Keratinocyte (primary cell): ENCODE measurements at regions not wholly inside any gene's neighbourhood (a gene's known extent, or its start where the extent isn't known, plus 50 kb on each side); places are given as distances from the start of the nearest gene placed in this dataset.

Experiments used
- DNase-seq: peaks from one replicate; pipeline ENCODE4 v3.0.0-alpha.2; 2011; ENCODE audit warnings: low read depth, missing footprints, low spot score
- FAIRE-seq: peaks from 2 replicates; lab custom pipeline; 2011; peaks lifted over from hg19 to GRCh38; lab: Jason Lieb, UNC
- H2AFZ ChIP-seq: 2 replicates; pipeline ENCODE4 v1.6.0; 2012; ENCODE audit warnings: low read length, control low read depth, inconsistent platforms; ENCODE audit not compliant: control insufficient read depth
- H3K27ac ChIP-seq: 2 replicates; pipeline ENCODE4 v1.5.1; 2011; ENCODE audit warnings: low read length; ENCODE audit not compliant: control insufficient read depth, insufficient read depth
- H3K27me3 ChIP-seq: 3 replicates; pipeline ENCODE4 v1.6.0; 2011; ENCODE audit warnings: low read length; ENCODE audit not compliant: control insufficient read depth, insufficient read depth; ENCODE audit errors: extremely low read depth
- H3K36me3 ChIP-seq, 2 experiments: 2 replicates in 1 of 2; 3 replicates in 1 of 2; pipeline ENCODE4 v1.5.1; 2011; ENCODE audit warnings: low read length in 2 of 2, mild to moderate bottlenecking in 1 of 2; ENCODE audit not compliant: control insufficient read depth in 2 of 2, insufficient read depth in 2 of 2; ENCODE audit errors: extremely low read depth in 1 of 2
- H3K4me1 ChIP-seq: 3 replicates; pipeline ENCODE4 v1.5.1; 2011; ENCODE audit warnings: low read length; ENCODE audit not compliant: control insufficient read depth, insufficient read depth; ENCODE audit errors: extremely low read depth
- H3K4me2 ChIP-seq: 3 replicates; pipeline ENCODE4 v1.6.0; 2011; ENCODE audit warnings: low read depth, low read length; ENCODE audit not compliant: control insufficient read depth, insufficient read depth; ENCODE audit errors: extremely low read depth
- H3K4me3 ChIP-seq, 3 experiments: fragments of 200-600 bp in 1 of 3; sonication (generic) in 1 of 3; 2 replicates in 2 of 3; 3 replicates in 1 of 3; pipeline ENCODE4 v1.5.1; 2011 to 2016; ENCODE audit warnings: low read length in 3 of 3, mild to moderate bottlenecking in 3 of 3, control low read depth in 2 of 3, inconsistent platforms in 1 of 3, low read depth in 1 of 3, mixed read lengths in 1 of 3, mixed run types in 1 of 3, moderate library complexity in 1 of 3; ENCODE audit not compliant: control insufficient read depth in 2 of 3, insufficient read depth in 2 of 3; ENCODE audit errors: extremely low read depth in 1 of 3
- H3K79me2 ChIP-seq: 2 replicates; pipeline ENCODE4 v1.6.0; 2012; ENCODE audit warnings: low read length; ENCODE audit not compliant: control insufficient read depth, insufficient read depth
- H3K9ac ChIP-seq: 3 replicates; pipeline ENCODE4 v1.6.0; 2011; ENCODE audit warnings: low read length; ENCODE audit not compliant: control insufficient read depth, insufficient read depth; ENCODE audit errors: extremely low read depth
- H3K9me1 ChIP-seq: 3 replicates; pipeline ENCODE4 v1.6.0; 2011; ENCODE audit warnings: low read length; ENCODE audit not compliant: control insufficient read depth, insufficient read depth; ENCODE audit errors: extremely low read depth
- H3K9me3 ChIP-seq: 2 replicates; pipeline ENCODE4 v1.5.1; 2012; ENCODE audit warnings: low read depth, low read length; ENCODE audit not compliant: control insufficient read depth
- H4K20me1 ChIP-seq: 3 replicates; pipeline ENCODE4 v1.6.0; 2011; ENCODE audit warnings: low read length; ENCODE audit not compliant: control insufficient read depth, insufficient read depth; ENCODE audit errors: extremely low read depth
- EZH2 ChIP-seq: IDR thresholded peaks from one replicate; pipeline ENCODE4 v1.6.1; 2012; ENCODE audit warnings: inconsistent platforms, mild to moderate bottlenecking, low read length, moderate library complexity
- dilution Hi-C: fragments of 300-500 bp; cut with MboI; formaldehyde crosslinking; loops from one replicate; pipeline ENCODE4 v1.7.0; 2020; ENCODE audit warnings: low sequenced_read_pairs; ENCODE audit not compliant: extremely low pct_ligation_motif_present
- TF ChIP-seq, protein P1 (sequence below), 3 experiments: IDR thresholded peaks in 1 of 3; conservative IDR thresholded peaks in 1 of 3; optimal IDR thresholded peaks in 1 of 3; 2 replicates in 2 of 3; 3 replicates in 1 of 3; pipeline versions ENCODE3 to v1.5.1; 2011; ENCODE audit warnings: low read length in 3 of 3, mild to moderate bottlenecking in 3 of 3, moderate library complexity in 2 of 3, control low read depth in 1 of 3, inconsistent platforms in 1 of 3; ENCODE audit not compliant: insufficient read depth in 2 of 3; ENCODE audit errors: extremely low read depth in 1 of 3

DNA sequence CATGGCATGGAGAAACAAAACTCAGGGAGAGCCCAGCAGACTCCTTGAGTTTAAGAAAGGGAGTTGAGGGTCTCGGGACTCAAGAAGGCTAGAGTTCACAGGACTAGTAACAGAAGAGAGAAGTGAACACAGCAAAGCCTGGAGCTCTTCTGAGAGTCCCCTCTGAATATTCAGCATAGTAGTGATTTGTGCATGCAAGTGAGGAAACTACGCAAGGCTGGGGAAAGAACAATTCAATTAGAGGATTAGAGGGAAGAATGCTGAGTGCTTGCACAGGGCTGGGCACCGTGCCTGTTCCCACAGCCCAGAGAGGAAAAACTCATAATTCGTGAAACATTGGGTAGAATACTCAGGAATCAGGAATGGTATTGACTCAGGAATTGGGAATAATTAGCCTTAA is 540.0 kb upstream of the SALL1 start:
- no peak overlapping the region for H3K27ac ChIP-seq
- H4K20me1 ChIP-seq, result no peaks in the 10 kb centered on the region
- no peak overlapping the region for H3K9ac ChIP-seq
- H3K27me3 ChIP-seq, result no peaks in the 10 kb centered on the region
- H3K4me2 ChIP-seq, result no peak overlapping the region
- H3K36me3 ChIP-seq, result no peaks in the 10 kb centered on the region
- DNase-seq (no peak), FAIRE-seq (no peak)
- no peaks in the 10 kb centered on the region for H3K9me3 ChIP-seq
- TF ChIP-seq, protein P1, sequence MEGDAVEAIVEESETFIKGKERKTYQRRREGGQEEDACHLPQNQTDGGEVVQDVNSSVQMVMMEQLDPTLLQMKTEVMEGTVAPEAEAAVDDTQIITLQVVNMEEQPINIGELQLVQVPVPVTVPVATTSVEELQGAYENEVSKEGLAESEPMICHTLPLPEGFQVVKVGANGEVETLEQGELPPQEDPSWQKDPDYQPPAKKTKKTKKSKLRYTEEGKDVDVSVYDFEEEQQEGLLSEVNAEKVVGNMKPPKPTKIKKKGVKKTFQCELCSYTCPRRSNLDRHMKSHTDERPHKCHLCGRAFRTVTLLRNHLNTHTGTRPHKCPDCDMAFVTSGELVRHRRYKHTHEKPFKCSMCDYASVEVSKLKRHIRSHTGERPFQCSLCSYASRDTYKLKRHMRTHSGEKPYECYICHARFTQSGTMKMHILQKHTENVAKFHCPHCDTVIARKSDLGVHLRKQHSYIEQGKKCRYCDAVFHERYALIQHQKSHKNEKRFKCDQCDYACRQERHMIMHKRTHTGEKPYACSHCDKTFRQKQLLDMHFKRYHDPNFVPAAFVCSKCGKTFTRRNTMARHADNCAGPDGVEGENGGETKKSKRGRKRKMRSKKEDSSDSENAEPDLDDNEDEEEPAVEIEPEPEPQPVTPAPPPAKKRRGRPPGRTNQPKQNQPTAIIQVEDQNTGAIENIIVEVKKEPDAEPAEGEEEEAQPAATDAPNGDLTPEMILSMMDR (optimal IDR thresholded peaks at IDR 0.05 in 1 of 3, IDR thresholded peaks at IDR 0.05 in 1 of 3, conservative IDR thresholded peaks at IDR 0.05 in 1 of 3; ENCODE audit: extremely low read depth in 1 of 3, insufficient read depth in 2 of 3, low read length in 3 of 3), result no peak
- H3K4me1 ChIP-seq, result no peaks in the 10 kb centered on the region
- no peak overlapping the region for H2AFZ ChIP-seq
- dilution Hi-C loops, result no loop called here
- H3K9me1 ChIP-seq, result no peaks in the 10 kb centered on the region
- H3K4me3 ChIP-seq, result no peak overlapping the region
- no peaks in the 10 kb centered on the region for H3K79me2 ChIP-seq

DNA sequence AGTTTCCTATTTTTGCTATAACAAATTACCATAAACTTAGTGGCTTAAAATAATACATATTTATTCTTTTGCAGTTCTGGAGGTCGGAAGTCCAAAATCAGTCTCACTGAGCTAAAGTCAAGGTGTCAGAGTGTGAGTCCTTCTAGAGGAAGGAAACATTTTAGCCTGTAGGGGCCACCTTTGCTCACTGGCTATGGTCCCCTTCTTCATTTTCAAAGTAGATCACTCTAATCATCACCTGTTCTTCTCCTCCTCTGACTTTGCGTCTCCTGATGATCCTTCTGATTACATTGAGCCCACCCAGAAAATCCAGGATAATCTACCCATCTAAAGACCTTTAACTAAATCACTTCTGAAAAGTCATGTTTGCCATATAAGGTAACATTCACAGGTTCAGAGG is 534.4 kb upstream of the SALL1 start:
- no peaks in the 10 kb centered on the region for H4K20me1 ChIP-seq
- no peaks in the 10 kb centered on the region for H3K36me3 ChIP-seq
- H3K27me3 ChIP-seq, result no peaks in the 10 kb centered on the region
- H3K27ac ChIP-seq, result no peak overlapping the region
- no peaks in the 10 kb centered on the region for H3K9me3 ChIP-seq
- dilution Hi-C loops, result no loop called here
- H3K9ac ChIP-seq, result no peak overlapping the region
- TF ChIP-seq EZH2, result no peak
- TF ChIP-seq, protein P1 (optimal IDR thresholded peaks at IDR 0.05 in 1 of 3, IDR thresholded peaks at IDR 0.05 in 1 of 3, conservative IDR thresholded peaks at IDR 0.05 in 1 of 3; ENCODE audit: extremely low read depth in 1 of 3, insufficient read depth in 2 of 3, low read length in 3 of 3), result no peak
- no peaks in the 10 kb centered on the region for H3K4me1 ChIP-seq
- no peak overlapping the region for H3K4me2 ChIP-seq
- DNase-seq, result no peak
- no peaks in the 10 kb centered on the region for H3K79me2 ChIP-seq
- no peak overlapping the region for H3K4me3 ChIP-seq
- no peak overlapping the region for H2AFZ ChIP-seq
- H3K9me1 ChIP-seq, result no peaks in the 10 kb centered on the region
- FAIRE-seq, result no peak
